H1 (cell line): ENCODE measurements at regions not wholly inside any gene's neighbourhood (a gene's known extent, or its start where the extent isn't known, plus 50 kb on each side); places are given as distances from the start of the nearest gene placed in this dataset.

ENCODE experiments used
- EP300 ChIP-seq, 2 experiments: IDR thresholded peaks; 1 replicate in 1 of 2; 2 replicates in 1 of 2; pipeline ENCODE4 v1.6.1; 2011 to 2012; ENCODE audit warnings: low read depth in 2 of 2, low read length in 2 of 2, mild to moderate bottlenecking in 2 of 2, borderline replicate concordance in 1 of 2, inconsistent platforms in 1 of 2, moderate library complexity in 1 of 2
- GABPA ChIP-seq: IDR thresholded peaks from 2 replicates; pipeline ENCODE4 v1.6.1; 2011; ENCODE audit warnings: mild to moderate bottlenecking, low read length, moderate library complexity, borderline replicate concordance; ENCODE audit not compliant: insufficient read depth
- GTF2F1 ChIP-seq: IDR thresholded peaks from 2 replicates; pipeline ENCODE4 v1.6.1; 2012; ENCODE audit warnings: low read depth, low read length, improper control_type of control experiment, borderline replicate concordance
- JUN ChIP-seq: IDR thresholded peaks from 2 replicates; pipeline ENCODE4 v1.6.1; 2011; ENCODE audit warnings: low read depth, mild to moderate bottlenecking, improper control_type of control experiment, low read length
- KDM1A ChIP-seq: fragments of 200-600, 300-600 bp; sonication (generic); IDR thresholded peaks from 2 replicates; pipeline ENCODE4 v1.7.1; 2016; ENCODE audit warnings: mild to moderate bottlenecking, low read length, borderline replicate concordance
- POLR2A ChIP-seq, 2 experiments: IDR thresholded peaks; 1 replicate in 1 of 2; 2 replicates in 1 of 2; pipeline ENCODE4 v1.6.1; 2011; ENCODE audit warnings: low read depth in 2 of 2, low read length in 2 of 2, mild to moderate bottlenecking in 2 of 2; ENCODE audit errors: control extremely low read depth in 1 of 2
- RFX5 ChIP-seq: IDR thresholded peaks from 2 replicates; pipeline ENCODE4 v1.6.1; 2011; ENCODE audit warnings: low read depth, low read length, improper control_type of control experiment, borderline replicate concordance
- SUZ12 ChIP-seq: fragments of 200-600 bp; sonication (generic); IDR thresholded peaks from 2 replicates; pipeline ENCODE4 v1.6.1; 2012; ENCODE audit warnings: mild to moderate bottlenecking, inconsistent platforms, low read length, moderate library complexity, mixed read lengths
- TCF12 ChIP-seq: IDR thresholded peaks from 2 replicates; pipeline ENCODE4 v1.6.1; 2011; ENCODE audit warnings: low read depth, mild to moderate bottlenecking, low read length
- ZNF274 ChIP-seq: IDR thresholded peaks from 2 replicates; pipeline ENCODE4 v1.7.0; 2012; ENCODE audit warnings: low read length, borderline replicate concordance; ENCODE audit errors: extremely low read depth
- TF ChIP-seq, protein P1 (sequence below), 3 experiments: IDR thresholded peaks; 1 replicate in 2 of 3; 2 replicates in 1 of 3; pipeline versions ENCODE4 v1.5.1 to v1.6.1; 2011; ENCODE audit warnings: low read length in 3 of 3, mild to moderate bottlenecking in 3 of 3, inconsistent platforms in 2 of 3, low read depth in 1 of 3, moderate library complexity in 1 of 3; ENCODE audit not compliant: insufficient read depth in 1 of 3; ENCODE audit errors: control extremely low read depth in 1 of 3
- TF ChIP-seq, protein P2 (sequence below): IDR thresholded peaks from 2 replicates; pipeline ENCODE4 v1.6.1; 2012; ENCODE audit warnings: inconsistent platforms
- TF ChIP-seq, protein P3 (sequence below): IDR thresholded peaks from 2 replicates; pipeline ENCODE4 v1.6.1; 2012; ENCODE audit warnings: inconsistent platforms

DNA sequence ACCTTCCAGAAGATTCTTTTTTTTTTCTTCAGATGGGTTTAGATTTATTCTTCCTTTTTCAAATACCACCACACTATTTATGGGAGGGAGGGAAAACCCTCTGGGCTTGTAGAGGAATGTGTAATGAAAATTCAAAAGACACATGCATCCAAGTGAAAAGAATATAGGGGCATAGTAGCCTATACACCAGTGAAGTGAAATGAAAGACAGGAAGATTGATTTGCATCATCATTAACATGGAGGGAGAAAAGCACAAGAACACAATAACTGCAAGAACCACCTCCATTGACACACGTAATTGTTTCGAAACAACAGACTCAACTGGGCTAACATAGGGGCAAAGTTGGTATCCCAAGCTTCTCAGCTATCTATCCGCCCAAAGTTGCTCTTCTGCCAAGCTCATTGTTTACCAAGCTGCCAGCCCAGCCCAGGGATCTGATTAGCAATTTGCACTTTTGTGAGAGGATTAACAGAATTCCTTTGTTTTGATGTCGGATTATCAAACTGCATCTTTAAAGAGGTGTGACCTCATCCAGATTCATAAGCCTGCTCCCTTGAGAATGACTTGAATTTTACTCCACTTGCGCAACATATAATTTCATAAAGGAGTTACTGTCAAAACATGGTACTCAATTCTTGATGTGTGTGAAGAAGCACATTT, 430.5 kb upstream of the SOX5 start:
- TF ChIP-seq RFX5 (no peak), GTF2F1 (no peak), GABPA (no peak), EP300 (IDR thresholded peaks at IDR 0.05; ENCODE audit: borderline replicate concordance in 1 of 2, low read depth in 2 of 2, low read length in 2 of 2) (no peak), ZNF274 (no peak), SUZ12 (no peak), TCF12 (no peak), KDM1A (no peak), JUN (no peak), POLR2A (IDR thresholded peaks at IDR 0.05; ENCODE audit: control extremely low read depth in 1 of 2, low read depth in 2 of 2, low read length in 2 of 2) (no peak)
- TF ChIP-seq, protein P1, sequence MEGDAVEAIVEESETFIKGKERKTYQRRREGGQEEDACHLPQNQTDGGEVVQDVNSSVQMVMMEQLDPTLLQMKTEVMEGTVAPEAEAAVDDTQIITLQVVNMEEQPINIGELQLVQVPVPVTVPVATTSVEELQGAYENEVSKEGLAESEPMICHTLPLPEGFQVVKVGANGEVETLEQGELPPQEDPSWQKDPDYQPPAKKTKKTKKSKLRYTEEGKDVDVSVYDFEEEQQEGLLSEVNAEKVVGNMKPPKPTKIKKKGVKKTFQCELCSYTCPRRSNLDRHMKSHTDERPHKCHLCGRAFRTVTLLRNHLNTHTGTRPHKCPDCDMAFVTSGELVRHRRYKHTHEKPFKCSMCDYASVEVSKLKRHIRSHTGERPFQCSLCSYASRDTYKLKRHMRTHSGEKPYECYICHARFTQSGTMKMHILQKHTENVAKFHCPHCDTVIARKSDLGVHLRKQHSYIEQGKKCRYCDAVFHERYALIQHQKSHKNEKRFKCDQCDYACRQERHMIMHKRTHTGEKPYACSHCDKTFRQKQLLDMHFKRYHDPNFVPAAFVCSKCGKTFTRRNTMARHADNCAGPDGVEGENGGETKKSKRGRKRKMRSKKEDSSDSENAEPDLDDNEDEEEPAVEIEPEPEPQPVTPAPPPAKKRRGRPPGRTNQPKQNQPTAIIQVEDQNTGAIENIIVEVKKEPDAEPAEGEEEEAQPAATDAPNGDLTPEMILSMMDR (IDR thresholded peaks at IDR 0.05; ENCODE audit: control extremely low read depth in 1 of 3, insufficient read depth in 1 of 3, low read depth in 1 of 3, low read length in 3 of 3), result no peak
- TF ChIP-seq, protein P2, sequence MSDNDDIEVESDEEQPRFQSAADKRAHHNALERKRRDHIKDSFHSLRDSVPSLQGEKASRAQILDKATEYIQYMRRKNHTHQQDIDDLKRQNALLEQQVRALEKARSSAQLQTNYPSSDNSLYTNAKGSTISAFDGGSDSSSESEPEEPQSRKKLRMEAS, result no peak
- TF ChIP-seq, protein P3, sequence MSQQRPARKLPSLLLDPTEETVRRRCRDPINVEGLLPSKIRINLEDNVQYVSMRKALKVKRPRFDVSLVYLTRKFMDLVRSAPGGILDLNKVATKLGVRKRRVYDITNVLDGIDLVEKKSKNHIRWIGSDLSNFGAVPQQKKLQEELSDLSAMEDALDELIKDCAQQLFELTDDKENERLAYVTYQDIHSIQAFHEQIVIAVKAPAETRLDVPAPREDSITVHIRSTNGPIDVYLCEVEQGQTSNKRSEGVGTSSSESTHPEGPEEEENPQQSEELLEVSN, result no peak
